Esophagus squamous epithelium (tissue), 4 donors: ENCODE measurements at regions not wholly inside any gene's neighbourhood (a gene's known extent, or its start where the extent isn't known, plus 50 kb on each side); places are given as distances from the start of the nearest gene placed in this dataset.

Source experiments
- CTCF ChIP-seq, 6 experiments: fragments of 450-650 bp in 4 of 6; fragments of 200-600 bp in 2 of 6; sonication (generic) in 2 of 6; IDR thresholded peaks; one replicate each; pipeline ENCODE4 v1.5.1; 2016 to 2019; ENCODE audit warnings: antibody characterized with exemption in 6 of 6, mild to moderate bottlenecking in 4 of 6, moderate library complexity in 4 of 6
- POLR2A ChIP-seq, 4 donors: fragments of 450-650 bp; IDR thresholded peaks; one replicate each; pipeline ENCODE4 v1.6.1; 2017; ENCODE audit warnings: antibody characterized with exemption in 4 of 4, mild to moderate bottlenecking in 4 of 4, moderate library complexity in 3 of 4

- TF ChIP-seq POLR2A (IDR thresholded peaks at IDR 0.05) = no peak
- TF ChIP-seq CTCF (IDR thresholded peaks at IDR 0.05) = no peak
These were observed 1768.2 kb upstream of the WWC1 start for GRCh38 chr5:166523206-166523605.
